Esophagus (tissue), 2 donors: ENCODE measurements at regions not wholly inside any gene's neighbourhood (a gene's known extent, or its start where the extent isn't known, plus 50 kb on each side); places are given as distances from the start of the nearest gene placed in this dataset.

Experiments used
- H3K27ac ChIP-seq, 2 donors: one replicate each; pipeline ENCODE4 v1.5.1; 2013; ENCODE audit warnings: low read depth in 2 of 2, mild to moderate bottlenecking in 2 of 2, inconsistent platforms in 1 of 2, low read length in 1 of 2, moderate library complexity in 1 of 2
- H3K27me3 ChIP-seq, 2 donors: one replicate each; pipeline ENCODE4 v1.6.1; 2013; ENCODE audit warnings: low read length in 2 of 2, control low read depth in 1 of 2, mild to moderate bottlenecking in 1 of 2; ENCODE audit not compliant: insufficient read depth in 2 of 2, control insufficient read depth in 1 of 2
- H3K36me3 ChIP-seq, 2 donors: one replicate each; pipeline ENCODE4 v1.6.1; 2013; ENCODE audit warnings: low read length in 1 of 2; ENCODE audit not compliant: control insufficient read depth in 2 of 2, insufficient read depth in 2 of 2
- H3K4me1 ChIP-seq, 2 donors: one replicate each; pipeline ENCODE4 v1.6.1; 2013; ENCODE audit warnings: low read length in 1 of 2; ENCODE audit not compliant: control insufficient read depth in 2 of 2, insufficient read depth in 2 of 2
- H3K4me3 ChIP-seq, 2 donors: one replicate each; pipeline ENCODE4 v1.5.1; 2013; ENCODE audit warnings: low read length in 2 of 2, mild to moderate bottlenecking in 2 of 2, low read depth in 1 of 2, moderate library complexity in 1 of 2
- H3K9me3 ChIP-seq, 2 donors: one replicate each; pipeline ENCODE4 v1.6.1; 2013; ENCODE audit warnings: mild to moderate bottlenecking in 2 of 2, low read depth in 1 of 2, low read length in 1 of 2, moderate library complexity in 1 of 2; ENCODE audit not compliant: control insufficient read depth in 2 of 2, insufficient read depth in 1 of 2
- WGBS, 2 donors: extraction: QIAGEN DNeasy Blood & Tissue Kit; methylation state at CpG; one replicate each; pipeline ENCODE4 v1.1.7; 2013; 5-methylcytosine and 5-hydroxymethylcytosine counted together
- donor health status: healthy with polysubstance abuse.
- donor health status: Bipolar disorder and iron deficiency.

DNA sequence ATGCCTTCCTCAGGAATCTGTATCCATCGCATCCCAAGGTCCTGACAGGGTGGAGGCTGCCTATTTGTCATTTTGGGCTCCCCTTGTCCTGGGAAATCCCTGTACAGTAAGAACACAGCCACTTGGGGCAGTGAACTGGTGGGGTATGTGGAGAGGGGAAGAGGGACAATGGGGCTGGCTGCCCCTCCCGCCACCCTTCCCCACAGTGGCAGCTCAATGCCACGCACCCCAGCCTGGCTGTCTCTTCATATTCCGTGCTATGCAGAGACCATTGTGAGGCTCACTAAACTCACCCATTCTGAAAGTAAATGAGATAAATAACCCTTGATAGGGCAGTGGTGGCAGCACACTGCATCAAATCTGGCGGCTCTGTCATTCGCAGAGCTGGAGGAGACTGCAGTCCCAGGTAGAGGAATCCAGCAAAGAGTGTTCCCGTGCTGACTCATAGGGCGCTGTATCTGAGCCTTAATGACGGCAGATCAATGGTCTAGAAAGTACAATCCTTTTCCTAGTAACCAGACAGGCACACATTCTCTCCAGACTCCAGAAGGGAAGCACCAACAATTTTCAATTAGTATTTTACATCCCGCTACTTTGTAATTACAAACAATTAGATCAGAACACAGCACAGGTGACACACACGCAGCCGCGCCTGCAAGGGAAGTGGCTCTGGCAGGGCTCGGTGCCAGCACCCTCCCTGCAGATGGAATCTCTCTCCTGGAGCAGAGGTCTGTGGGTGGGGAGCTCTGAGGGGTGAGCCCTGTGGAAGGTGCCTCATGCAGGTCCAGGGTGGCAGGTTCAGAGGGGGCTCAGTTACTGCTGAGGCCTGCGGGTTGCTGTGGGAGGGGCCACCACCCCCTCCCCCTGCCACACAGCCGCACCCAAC lies 167.9 kb upstream of the B3GAT1 start:
- no peak overlapping the region for H3K4me3 ChIP-seq
- H3K36me3 ChIP-seq, result no peaks in the 10 kb centered on the region
- WGBS, 2 donors, result 47 to 60% methylated on average over 16 of the region's 16 CpGs
- no peaks in the 10 kb centered on the region for H3K9me3 ChIP-seq
- H3K4me1 ChIP-seq, result no peaks in the 10 kb centered on the region
- H3K27ac ChIP-seq, result no peak overlapping the region
- H3K27me3 ChIP-seq, result no peaks in the 10 kb centered on the region

GRCh38 chr11:134578807-134579723 lies 167.0 kb upstream of the B3GAT1 start:
- Histone ChIP-seq H3K27ac (no peak overlapping the region), H3K9me3 (no peaks in the 10 kb centered on the region), H3K36me3 (no peaks in the 10 kb centered on the region), H3K4me3 (no peak overlapping the region), H3K4me1 (no peaks in the 10 kb centered on the region), H3K27me3 (no peaks in the 10 kb centered on the region)
- 77 to 80% methylated on average over 22 of the region's 22 CpGs for WGBS, 2 donors

DNA sequence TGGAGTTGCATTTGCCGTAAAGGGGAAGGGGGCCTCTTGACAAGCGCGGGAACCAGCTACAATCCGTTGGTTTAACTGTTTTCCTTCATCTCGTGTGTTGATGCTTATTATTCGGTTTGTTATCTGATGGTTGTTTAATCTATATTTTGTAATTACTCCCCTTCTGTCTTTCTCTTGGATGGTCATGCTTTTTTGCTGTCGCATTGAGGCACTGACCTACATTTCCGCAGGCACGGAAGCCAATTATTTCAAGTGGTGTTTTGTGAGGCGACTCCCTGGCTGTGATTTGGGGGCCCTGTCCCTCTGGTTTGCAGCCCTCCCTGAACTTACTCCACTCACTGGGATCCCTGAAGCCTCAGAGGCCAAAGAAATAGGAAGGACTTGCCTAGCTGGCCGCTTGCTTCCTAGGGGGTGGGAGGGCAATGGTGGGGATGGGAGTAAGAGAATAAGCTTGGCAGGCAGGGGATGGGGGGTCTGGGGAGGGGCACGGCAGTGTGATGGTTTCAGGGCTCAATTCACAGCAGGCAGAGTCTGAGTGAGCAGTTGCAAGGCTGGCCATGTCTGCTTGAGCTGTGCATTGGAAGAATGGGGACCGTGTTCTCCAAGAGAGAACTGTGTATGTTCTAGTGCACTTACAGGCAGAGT lies 165.8 kb upstream of the B3GAT1 start:
- H3K27me3 ChIP-seq, result no peaks in the 10 kb centered on the region
- WGBS, 2 donors, result 77 to 81% methylated on average over 13 of the region's 13 CpGs

DNA sequence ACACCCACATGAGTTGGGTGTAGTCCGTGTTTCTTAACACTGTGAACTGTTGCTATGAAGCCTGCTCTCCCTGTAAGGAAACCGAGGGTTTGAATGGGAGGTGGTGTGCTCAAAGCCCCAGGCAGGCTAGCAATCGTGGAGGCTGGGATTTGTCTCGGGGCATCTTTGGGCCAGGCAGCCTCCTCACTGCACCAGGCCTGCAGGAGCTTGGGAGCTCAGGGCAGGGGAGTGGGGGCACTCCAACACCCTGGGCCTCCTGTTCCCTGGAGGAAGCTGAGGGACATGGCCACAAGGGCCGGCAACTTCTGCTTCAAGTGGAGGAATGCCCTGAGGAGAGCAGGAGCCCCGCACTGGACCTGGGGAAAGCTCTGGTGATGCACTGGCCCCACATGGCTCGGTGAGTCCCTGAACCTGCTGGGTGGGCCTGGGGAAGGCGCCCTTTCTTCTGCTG lies 164.7 kb upstream of the B3GAT1 start:
- H3K4me3 ChIP-seq, result no peak overlapping the region
- H3K27me3 ChIP-seq, result no peaks in the 10 kb centered on the region
- H3K9me3 ChIP-seq, result no peaks in the 10 kb centered on the region
- no peaks in the 10 kb centered on the region for H3K4me1 ChIP-seq
- no peaks in the 10 kb centered on the region for H3K36me3 ChIP-seq
- no peak overlapping the region for H3K27ac ChIP-seq
- WGBS, 2 donors, result 74% methylated on average over 8 of the region's 8 CpGs

More for the DNA sequence above, 165.8 kb upstream of the B3GAT1 start:
- H3K36me3 ChIP-seq, result no peaks in the 10 kb centered on the region
- H3K27ac ChIP-seq, result no peak overlapping the region
- H3K4me1 ChIP-seq, result no peaks in the 10 kb centered on the region
- H3K9me3 ChIP-seq, result no peaks in the 10 kb centered on the region
- H3K4me3 ChIP-seq, result no peak overlapping the region

DNA sequence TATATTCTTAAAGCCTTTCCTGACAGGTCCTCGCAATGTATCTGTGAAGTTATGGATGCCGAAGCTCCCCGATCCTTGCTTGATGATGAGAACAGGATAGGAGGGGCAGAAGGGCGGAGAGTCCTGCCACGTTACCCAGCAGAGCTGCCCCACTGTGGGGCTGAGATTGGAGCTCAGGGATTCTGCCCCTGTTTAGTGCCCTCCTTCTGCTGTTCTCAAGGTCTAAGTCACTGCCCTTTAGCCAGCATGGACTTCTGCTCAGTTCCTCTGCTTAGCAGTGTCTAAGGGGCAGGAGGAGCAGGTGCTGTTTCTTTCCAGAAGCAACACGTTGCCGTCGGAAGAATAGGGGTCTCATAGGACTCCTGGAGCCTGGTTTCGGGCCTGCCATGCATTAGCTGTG lies 164.2 kb upstream of the B3GAT1 start:
- no peaks in the 10 kb centered on the region for H3K27me3 ChIP-seq
- H3K36me3 ChIP-seq, result no peaks in the 10 kb centered on the region
- H3K9me3 ChIP-seq, result no peaks in the 10 kb centered on the region
- no peak overlapping the region for H3K4me3 ChIP-seq
- WGBS, 2 donors, result 70 to 74% methylated on average over 9 of the region's 9 CpGs
- H3K4me1 ChIP-seq, result no peaks in the 10 kb centered on the region
- no peak overlapping the region for H3K27ac ChIP-seq

DNA sequence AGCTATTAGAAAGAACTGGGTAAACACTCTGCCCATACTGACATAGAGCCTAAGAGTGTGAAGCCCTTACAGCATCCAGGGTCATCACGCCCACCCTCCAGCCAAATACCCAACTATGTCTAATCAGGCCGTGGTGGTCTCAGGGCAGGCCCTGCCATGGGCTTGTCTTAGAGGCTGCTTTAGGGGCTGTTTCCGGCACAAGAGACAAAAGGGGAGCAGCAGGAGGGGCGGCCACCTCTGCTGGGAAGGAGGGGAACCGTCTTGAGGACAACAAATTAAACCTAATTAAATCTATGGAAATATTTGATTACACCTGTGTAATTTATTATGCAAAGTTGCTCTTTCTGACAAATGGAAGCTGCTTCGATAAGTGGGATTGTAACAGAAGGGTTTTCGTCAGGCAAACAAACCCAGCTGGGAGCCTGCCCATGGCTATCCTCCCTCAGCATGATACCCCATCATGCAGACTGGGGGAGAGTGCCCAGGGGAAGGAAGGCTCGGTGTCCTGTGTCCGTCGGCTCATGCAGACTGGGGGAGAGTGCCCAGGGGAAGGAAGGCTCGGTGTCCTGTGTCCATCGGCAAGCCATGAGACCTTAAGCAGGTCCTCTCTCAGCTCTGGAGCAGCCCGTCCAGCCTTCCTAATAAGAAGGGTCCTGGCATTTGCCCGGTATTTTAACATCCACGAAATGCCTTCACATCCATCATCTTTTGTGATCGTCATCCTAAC lies 163.6 kb upstream of the B3GAT1 start:
- no peak overlapping the region for H3K27ac ChIP-seq
- no peaks in the 10 kb centered on the region for H3K9me3 ChIP-seq
- H3K36me3 ChIP-seq, result no peaks in the 10 kb centered on the region
- no peaks in the 10 kb centered on the region for H3K4me1 ChIP-seq
- H3K27me3 ChIP-seq, result no peaks in the 10 kb centered on the region
- H3K4me3 ChIP-seq, result no peak overlapping the region
- WGBS, 2 donors, result 66 to 69% methylated on average over 16 of the region's 16 CpGs

GRCh38 chr11:134574947-134575346 lies 162.9 kb upstream of the B3GAT1 start:
- WGBS, 2 donors, result 75 to 87% methylated on average over 8 of the region's 8 CpGs
- no peaks in the 10 kb centered on the region for H3K36me3 ChIP-seq
- no peaks in the 10 kb centered on the region for H3K27me3 ChIP-seq
- H3K27ac ChIP-seq, result no peak overlapping the region
- no peak overlapping the region for H3K4me3 ChIP-seq
- H3K9me3 ChIP-seq, result no peaks in the 10 kb centered on the region
- no peaks in the 10 kb centered on the region for H3K4me1 ChIP-seq

GRCh38 chr11:134574425-134574824 lies 162.4 kb upstream of the B3GAT1 start:
- Histone ChIP-seq H3K4me1 (no peaks in the 10 kb centered on the region), H3K27me3 (no peaks in the 10 kb centered on the region), H3K4me3 (no peak overlapping the region), H3K27ac (no peak overlapping the region), H3K9me3 (no peaks in the 10 kb centered on the region), H3K36me3 (no peaks in the 10 kb centered on the region)
- 86 to 88% methylated on average over 7 of the region's 7 CpGs for WGBS, 2 donors

GRCh38 chr11:134573857-134574256 lies 161.8 kb upstream of the B3GAT1 start:
- Histone ChIP-seq H3K9me3 (no peaks in the 10 kb centered on the region), H3K27me3 (no peaks in the 10 kb centered on the region), H3K27ac (no peak overlapping the region), H3K36me3 (no peaks in the 10 kb centered on the region), H3K4me3 (no peak overlapping the region), H3K4me1 (no peaks in the 10 kb centered on the region)
- WGBS, 2 donors, result 62 to 70% methylated on average over 10 of the region's 10 CpGs
